Naive thymus-derived CD4-positive, alpha-beta T cell (primary cell): ENCODE measurements at regions not wholly inside any gene's neighbourhood (a gene's known extent, or its start where the extent isn't known, plus 50 kb on each side); places are given as distances from the start of the nearest gene placed in this dataset.

ENCODE experiments used
- ATAC-seq: fragments of 150-1000 bp; cut with Tn5 transposase; 2 replicates; pipeline ENCODE4 v1.10.0; 2021; ENCODE audit warnings: mild to moderate bottlenecking, moderate library complexity
- CTCF ChIA-PET: fragments of 350-600 bp; sonication (Branson Sonifier 250); formaldehyde crosslinking; loops from one replicate; lab custom pipeline; 2021; ENCODE audit warnings: antibody characterized with exemption; lab: Charles Lee
- POLR2A ChIA-PET: fragments of 350-600 bp; sonication (Branson Sonifier 250); formaldehyde crosslinking; loops from one replicate; lab custom pipeline; 2021; ENCODE audit warnings: antibody characterized with exemption, inconsistent platforms; lab: Charles Lee
- DNase-seq, 9 donors: peaks; one replicate each; pipeline versions ENCODE4 v3.0.0 to v3.0.0-alpha.2; 2020 to 2022; ENCODE audit warnings: mixed read lengths in 1 of 9
- H3K27ac ChIP-seq: one replicate; pipeline ENCODE4 v1.7.0; 2013; ENCODE audit warnings: mild to moderate bottlenecking, low read depth, low read length, moderate library complexity
- H3K27me3 ChIP-seq, 2 donors: one replicate each; pipeline ENCODE4 v1.7.0; 2013; ENCODE audit warnings: low read length in 2 of 2, mild to moderate bottlenecking in 2 of 2, moderate library complexity in 2 of 2; ENCODE audit not compliant: control insufficient read depth in 2 of 2, insufficient read depth in 2 of 2
- H3K36me3 ChIP-seq, 3 experiments: 1 replicate in 2 of 3; 2 replicates in 1 of 3; pipeline ENCODE4 v1.7.0; 2013; ENCODE audit warnings: low read length in 3 of 3, mild to moderate bottlenecking in 3 of 3, moderate library complexity in 1 of 3; ENCODE audit not compliant: insufficient read depth in 3 of 3, control insufficient read depth in 2 of 3
- H3K4me1 ChIP-seq, 2 donors: one replicate each; pipeline ENCODE4 v1.7.0; 2013; ENCODE audit warnings: low read length in 2 of 2, mild to moderate bottlenecking in 2 of 2, moderate library complexity in 1 of 2; ENCODE audit not compliant: control insufficient read depth in 2 of 2, insufficient read depth in 2 of 2
- H3K4me3 ChIP-seq: 2 replicates; pipeline ENCODE4 v1.7.0; 2013; ENCODE audit warnings: mild to moderate bottlenecking, low read length
- H3K9me3 ChIP-seq, 3 experiments: 1 replicate in 2 of 3; 2 replicates in 1 of 3; pipeline ENCODE4 v1.7.0; 2013; ENCODE audit warnings: low read length in 3 of 3; ENCODE audit not compliant: control insufficient read depth in 2 of 3
- H3K27ac Mint-ChIP-seq, 9 donors: one replicate each; pipeline ENCODE4 v1.8.0; 2020 to 2022; ENCODE audit warnings: mixed read lengths in 9 of 9, mild to moderate bottlenecking in 8 of 9, moderate library complexity in 5 of 9, inconsistent platforms in 2 of 9
- H3K27me3 Mint-ChIP-seq, 5 donors: one replicate each; pipeline ENCODE4 v1.8.0; 2021 to 2022; ENCODE audit warnings: mixed read lengths in 5 of 5, mild to moderate bottlenecking in 1 of 5
- H3K36me3 Mint-ChIP-seq, 5 donors: one replicate each; pipeline ENCODE4 v1.8.0; 2020 to 2022; ENCODE audit warnings: mixed read lengths in 5 of 5, mild to moderate bottlenecking in 3 of 5, inconsistent platforms in 1 of 5
- H3K4me1 Mint-ChIP-seq, 7 donors: one replicate each; pipeline ENCODE4 v1.8.0; 2020 to 2022; ENCODE audit warnings: mixed read lengths in 7 of 7, mild to moderate bottlenecking in 3 of 7, inconsistent platforms in 1 of 7
- H3K4me3 Mint-ChIP-seq, 10 donors: one replicate each; pipeline ENCODE4 v1.8.0; 2020 to 2022; ENCODE audit warnings: mild to moderate bottlenecking in 10 of 10, mixed read lengths in 10 of 10, moderate library complexity in 6 of 10, inconsistent platforms in 2 of 10
- H3K9me3 Mint-ChIP-seq, 11 donors: one replicate each; pipeline ENCODE4 v1.8.0; 2020 to 2022; ENCODE audit warnings: mixed read lengths in 11 of 11, mild to moderate bottlenecking in 4 of 11, inconsistent platforms in 1 of 11, moderate library complexity in 1 of 11
- intact Hi-C, 2 donors: fragments of 100-400 bp; cut with micrococcal nuclease; formaldehyde crosslinking; loops; one replicate each; pipeline ENCODE4 v1.15.1; 2023

- no peak for DNase-seq
- no peaks in the 10 kb centered on the region for H3K9me3 ChIP-seq
- H3K4me3 ChIP-seq, result no peak overlapping the region
- no peaks in the 10 kb centered on the region for H3K36me3 ChIP-seq
- H3K27me3 Mint-ChIP-seq, result peaks cover 0 to 9% (median 4%) of the 10 kb centered on the region in 5 donors
- H3K4me1 Mint-ChIP-seq, result no peaks in the 10 kb centered on the region
- H3K9me3 Mint-ChIP-seq, result peaks cover 0 to 19% (median 4%) of the 10 kb centered on the region in 11 donors
- H3K27me3 ChIP-seq, result no peaks in the 10 kb centered on the region
- H3K4me3 Mint-ChIP-seq, result no peak overlapping the region
- ChIA-PET CTCF (no interaction called here), POLR2A (no interaction called here)
- H3K27ac Mint-ChIP-seq, result no peak overlapping the region
- no peak overlapping the region for H3K27ac ChIP-seq
- H3K4me1 ChIP-seq, result no peaks in the 10 kb centered on the region
- no peaks in the 10 kb centered on the region for H3K36me3 Mint-ChIP-seq
- intact Hi-C loops, result no loop called here
- no peak for ATAC-seq
Observed at GRCh38 chr9:1668441-1668840, 346.7 kb upstream of the SMARCA2 start.

GRCh38 chr9:1673300-1673699 lies 341.8 kb upstream of the SMARCA2 start:
- Histone ChIP-seq H3K36me3 (no peaks in the 10 kb centered on the region), H3K27me3 (no peaks in the 10 kb centered on the region), H3K9me3 (no peaks in the 10 kb centered on the region), H3K4me3 (no peak overlapping the region), H3K4me1 (no peaks in the 10 kb centered on the region), H3K27ac (no peak overlapping the region)
- H3K4me1 Mint-ChIP-seq, result no peaks in the 10 kb centered on the region
- ATAC-seq (no peak), DNase-seq (no peak)
- H3K27me3 Mint-ChIP-seq, result no peaks in the 10 kb centered on the region
- no peak overlapping the region for H3K4me3 Mint-ChIP-seq
- no peaks in the 10 kb centered on the region for H3K36me3 Mint-ChIP-seq
- intact Hi-C loops, result no loop called here
- H3K27ac Mint-ChIP-seq, result no peak overlapping the region
- H3K9me3 Mint-ChIP-seq, result peaks cover 0 to 5% (median 0%) of the 10 kb centered on the region in 11 donors
- ChIA-PET CTCF (no interaction called here), POLR2A (no interaction called here)

GRCh38 chr9:1676771-1677170 lies 338.4 kb upstream of the SMARCA2 start:
- ATAC-seq, result no peak
- intact Hi-C loops, result no loop called here
- Histone ChIP-seq H3K4me3 (no peak overlapping the region), H3K36me3 (no peaks in the 10 kb centered on the region), H3K4me1 (no peaks in the 10 kb centered on the region), H3K27me3 (no peaks in the 10 kb centered on the region), H3K27ac (no peak overlapping the region), H3K9me3 (no peaks in the 10 kb centered on the region)
- no peak for DNase-seq
- ChIA-PET POLR2A (no interaction called here), CTCF (no interaction called here)
- Mint-ChIP-seq H3K4me3 (no peak overlapping the region), H3K27ac (no peak overlapping the region), H3K27me3 (peaks cover 0 to 4% (median 0%) of the 10 kb centered on the region in 5 donors), H3K36me3 (no peaks in the 10 kb centered on the region), H3K9me3 (peaks cover 0 to 2% (median 0%) of the 10 kb centered on the region in 11 donors), H3K4me1 (no peaks in the 10 kb centered on the region)

DNA sequence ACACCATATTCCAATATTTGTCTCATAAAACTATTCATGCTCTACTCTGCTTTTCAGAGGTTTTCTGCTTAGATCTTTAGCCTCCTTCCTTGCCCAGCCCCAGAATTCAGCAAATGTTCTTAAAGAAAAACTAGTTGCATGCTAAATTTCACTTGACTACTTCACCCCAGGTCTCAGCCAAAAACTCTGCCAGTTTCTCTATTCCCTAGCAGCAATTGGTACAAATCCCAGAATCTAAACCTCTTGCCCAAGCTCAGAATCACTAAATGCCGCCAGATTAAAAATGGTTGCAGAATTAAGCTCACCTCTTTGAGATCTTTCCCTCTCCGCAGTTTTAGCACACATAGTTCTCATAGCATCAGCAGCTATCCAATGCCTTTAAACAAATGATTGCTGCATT lies 331.2 kb upstream of the SMARCA2 start:
- Mint-ChIP-seq H3K27ac (peak overlapping the region in 1 of 9 donors; percentile 4), H3K27me3 (peaks cover 0 to 45% (median 24%) of the 10 kb centered on the region in 5 donors), H3K9me3 (peaks cover 0 to 1% (median 0%) of the 10 kb centered on the region in 11 donors), H3K4me1 (no peaks in the 10 kb centered on the region), H3K4me3 (no peak overlapping the region), H3K36me3 (no peaks in the 10 kb centered on the region)
- H3K27me3 ChIP-seq, result no peaks in the 10 kb centered on the region
- no peak overlapping the region for H3K4me3 ChIP-seq
- intact Hi-C loops, result no loop called here
- ChIA-PET CTCF (no interaction called here), POLR2A (no interaction called here)
- DNase-seq (no peak), ATAC-seq (no peak)
- H3K36me3 ChIP-seq, result no peaks in the 10 kb centered on the region
- no peaks in the 10 kb centered on the region for H3K4me1 ChIP-seq
- H3K9me3 ChIP-seq, result no peaks in the 10 kb centered on the region
- H3K27ac ChIP-seq, result no peak overlapping the region

DNA sequence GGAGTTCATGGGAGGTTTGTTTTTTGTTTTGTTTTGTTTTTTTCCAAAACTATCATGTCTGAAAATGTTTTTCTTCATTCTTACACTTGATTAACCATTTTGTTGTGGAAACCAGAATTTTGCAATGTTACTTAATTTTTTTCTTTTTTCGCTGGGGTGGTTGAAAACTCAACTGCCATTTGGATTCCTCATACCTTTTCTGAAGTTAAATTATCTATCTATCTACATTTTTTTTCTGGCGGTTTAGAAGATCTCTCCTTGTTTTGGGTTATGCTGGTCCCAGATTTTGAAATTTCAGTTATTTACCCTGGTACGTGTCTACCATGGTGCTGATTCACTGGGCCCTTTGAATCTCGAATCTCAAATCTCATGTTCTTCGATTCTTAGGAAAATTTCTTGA lies 316.2 kb upstream of the SMARCA2 start:
- Mint-ChIP-seq H3K4me1 (no peaks in the 10 kb centered on the region), H3K27ac (no peak overlapping the region), H3K9me3 (peaks cover 0 to 5% (median 0%) of the 10 kb centered on the region in 11 donors), H3K4me3 (no peak overlapping the region), H3K27me3 (peaks cover 7 to 49% (median 31%) of the 10 kb centered on the region in 5 donors), H3K36me3 (no peaks in the 10 kb centered on the region)
- no peaks in the 10 kb centered on the region for H3K36me3 ChIP-seq
- intact Hi-C loops, result no loop called here
- DNase-seq (no peak), ATAC-seq (no peak)
- no peak overlapping the region for H3K27ac ChIP-seq
- H3K4me3 ChIP-seq, result no peak overlapping the region
- H3K9me3 ChIP-seq, result no peaks in the 10 kb centered on the region
- ChIA-PET CTCF (no interaction called here), POLR2A (no interaction called here)
- no peaks in the 10 kb centered on the region for H3K27me3 ChIP-seq
- no peaks in the 10 kb centered on the region for H3K4me1 ChIP-seq

DNA sequence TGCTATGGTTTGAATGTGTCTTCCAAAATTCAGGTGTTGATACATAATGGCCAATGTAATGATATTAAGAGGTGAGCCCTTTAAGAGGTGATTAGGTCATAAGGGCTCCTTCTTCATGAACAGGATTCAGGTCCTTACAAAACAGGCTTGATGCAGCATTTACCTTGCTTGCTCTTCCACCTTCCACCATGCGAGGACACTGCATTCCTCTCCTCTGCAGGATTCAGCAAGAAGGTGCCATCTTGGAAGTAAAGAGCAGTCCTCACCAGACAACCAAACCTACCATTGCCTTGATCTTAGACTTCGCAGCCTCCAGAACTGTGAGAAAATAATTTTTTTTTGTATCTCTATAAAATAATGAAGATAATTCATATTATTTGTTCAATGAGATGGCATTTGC lies 314.0 kb upstream of the SMARCA2 start:
- Mint-ChIP-seq H3K27ac (no peak overlapping the region), H3K4me3 (no peak overlapping the region), H3K27me3 (peaks cover 7 to 48% (median 32%) of the 10 kb centered on the region in 5 donors), H3K4me1 (no peaks in the 10 kb centered on the region), H3K36me3 (no peaks in the 10 kb centered on the region), H3K9me3 (peaks cover 0 to 5% (median 0%) of the 10 kb centered on the region in 11 donors)
- Histone ChIP-seq H3K4me3 (no peak overlapping the region), H3K36me3 (no peaks in the 10 kb centered on the region), H3K9me3 (no peaks in the 10 kb centered on the region), H3K27me3 (no peaks in the 10 kb centered on the region), H3K27ac (no peak overlapping the region), H3K4me1 (no peaks in the 10 kb centered on the region)
- ChIA-PET CTCF (no interaction called here), POLR2A (no interaction called here)
- intact Hi-C loops, result no loop called here
- ATAC-seq, result no peak
- DNase-seq, result no peak

DNA sequence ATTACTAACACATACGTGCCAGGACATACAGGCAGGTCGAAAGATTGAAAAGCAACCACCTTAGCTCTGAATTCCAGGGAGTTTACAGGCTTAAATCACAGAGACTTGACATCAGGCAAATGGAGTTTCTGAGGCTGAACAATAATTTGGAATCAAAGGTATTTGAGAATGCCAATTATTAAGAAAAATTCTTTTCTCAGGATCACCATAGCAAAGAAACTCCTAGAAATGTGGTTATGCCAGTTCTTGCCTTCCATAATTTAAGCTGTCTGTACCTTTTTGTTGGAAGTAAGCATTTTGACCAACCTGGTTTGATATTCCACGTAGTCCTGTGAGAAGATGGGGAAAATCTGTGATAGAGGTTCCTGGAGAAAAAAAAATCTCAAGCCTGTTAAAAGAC lies 312.4 kb upstream of the SMARCA2 start:
- Histone ChIP-seq H3K27me3 (no peaks in the 10 kb centered on the region), H3K9me3 (no peaks in the 10 kb centered on the region), H3K36me3 (no peaks in the 10 kb centered on the region), H3K4me1 (no peaks in the 10 kb centered on the region), H3K27ac (no peak overlapping the region), H3K4me3 (no peak overlapping the region)
- no peaks in the 10 kb centered on the region for H3K4me1 Mint-ChIP-seq
- peaks cover 10 to 52% (median 42%) of the 10 kb centered on the region in 5 donors for H3K27me3 Mint-ChIP-seq
- H3K9me3 Mint-ChIP-seq, result peaks cover 0 to 5% (median 0%) of the 10 kb centered on the region in 11 donors
- H3K4me3 Mint-ChIP-seq, result no peak overlapping the region
- POLR2A ChIA-PET, result no interaction called here
- CTCF ChIA-PET, result no interaction called here
- H3K36me3 Mint-ChIP-seq, result no peaks in the 10 kb centered on the region
- ATAC-seq (no peak), DNase-seq (no peak)
- intact Hi-C loops, result no loop called here
- H3K27ac Mint-ChIP-seq, result no peak overlapping the region
